Upper lobe of left lung (tissue), 6 donors: ENCODE measurements at regions not wholly inside any gene's neighbourhood (a gene's known extent, or its start where the extent isn't known, plus 50 kb on each side); places are given as distances from the start of the nearest gene placed in this dataset.

Source experiments
- ATAC-seq, 2 donors: fragments of 200-7000 bp; cut with Tn5 transposase; one replicate each; pipeline ENCODE4 v1.9.1; 2022; ENCODE audit warnings: mild to moderate bottlenecking in 2 of 2, moderate library complexity in 2 of 2; ENCODE audit not compliant: low FRiP score in 2 of 2
- DNase-seq, 2 donors: peaks; one replicate each; pipeline ENCODE4 v3.0.0-alpha.2; 2019 to 2020
- H3K27ac ChIP-seq, 4 donors: fragments of 200-600 bp; sonication (generic); one replicate each; pipeline ENCODE4 v1.5.1; 2016 to 2019
- H3K27me3 ChIP-seq, 4 donors: fragments of 200-600 bp; sonication (generic); one replicate each; pipeline ENCODE4 v1.5.1; 2017 to 2019
- H3K36me3 ChIP-seq, 4 donors: fragments of 200-600 bp; sonication (generic); one replicate each; pipeline ENCODE4 v1.5.1; 2016 to 2019
- H3K4me1 ChIP-seq, 4 donors: fragments of 200-600 bp; sonication (generic); one replicate each; pipeline ENCODE4 v1.5.1; 2018 to 2019
- H3K4me3 ChIP-seq, 4 donors: fragments of 200-600 bp; sonication (generic); one replicate each; pipeline ENCODE4 v1.5.1; 2017 to 2019; ENCODE audit warnings: mild to moderate bottlenecking in 2 of 4, moderate library complexity in 1 of 4
- H3K9me3 ChIP-seq, 4 donors: fragments of 200-600 bp; sonication (generic); one replicate each; pipeline ENCODE4 v1.5.1; 2018 to 2019
- EP300 ChIP-seq, 4 donors: sonication (generic); formaldehyde crosslinking; IDR thresholded peaks; one replicate each; pipeline ENCODE4 v1.5.1; 2017; ENCODE audit warnings: antibody characterized with exemption in 4 of 4, control low read depth in 2 of 4
- POLR2A ChIP-seq, 4 donors: fragments of 450-650 bp; IDR thresholded peaks; one replicate each; pipeline ENCODE4 v1.5.1; 2016 to 2017; ENCODE audit warnings: antibody characterized with exemption in 4 of 4, mild to moderate bottlenecking in 2 of 4
- POLR2AphosphoS5 ChIP-seq, 2 donors: sonication (generic); formaldehyde crosslinking; IDR thresholded peaks; one replicate each; pipeline ENCODE4 v1.5.1; 2017; ENCODE audit warnings: antibody characterized with exemption in 2 of 2
- WGBS, 2 donors: methylation state at CpG; one replicate each; pipeline ENCODE4 v1.1.5; 2017 to 2018; 5-methylcytosine and 5-hydroxymethylcytosine counted together
- TF ChIP-seq, protein P1 (sequence below), 6 experiments: fragments of 450-650 bp in 4 of 6; fragments of 200-600 bp in 2 of 6; sonication (generic) in 2 of 6; IDR thresholded peaks; one replicate each; pipeline ENCODE4 v1.5.1; 2016 to 2019; ENCODE audit warnings: antibody characterized with exemption in 6 of 6
- donor health status: DM: no; HTN: no; CAD: no; lungs with moderate emphysema.
- donor health status: DM: no; HTN: yes; CAD: no; lungs with severe emphysema.

GRCh38 chr3:43854916-43855315 is 164.2 kb downstream of the ABHD5 start:
- no peak for ATAC-seq
- no peak for TF ChIP-seq POLR2A (IDR thresholded peaks at IDR 0.05)
- no peak for TF ChIP-seq POLR2AphosphoS5 (IDR thresholded peaks at IDR 0.05)
- TF ChIP-seq, protein P1, sequence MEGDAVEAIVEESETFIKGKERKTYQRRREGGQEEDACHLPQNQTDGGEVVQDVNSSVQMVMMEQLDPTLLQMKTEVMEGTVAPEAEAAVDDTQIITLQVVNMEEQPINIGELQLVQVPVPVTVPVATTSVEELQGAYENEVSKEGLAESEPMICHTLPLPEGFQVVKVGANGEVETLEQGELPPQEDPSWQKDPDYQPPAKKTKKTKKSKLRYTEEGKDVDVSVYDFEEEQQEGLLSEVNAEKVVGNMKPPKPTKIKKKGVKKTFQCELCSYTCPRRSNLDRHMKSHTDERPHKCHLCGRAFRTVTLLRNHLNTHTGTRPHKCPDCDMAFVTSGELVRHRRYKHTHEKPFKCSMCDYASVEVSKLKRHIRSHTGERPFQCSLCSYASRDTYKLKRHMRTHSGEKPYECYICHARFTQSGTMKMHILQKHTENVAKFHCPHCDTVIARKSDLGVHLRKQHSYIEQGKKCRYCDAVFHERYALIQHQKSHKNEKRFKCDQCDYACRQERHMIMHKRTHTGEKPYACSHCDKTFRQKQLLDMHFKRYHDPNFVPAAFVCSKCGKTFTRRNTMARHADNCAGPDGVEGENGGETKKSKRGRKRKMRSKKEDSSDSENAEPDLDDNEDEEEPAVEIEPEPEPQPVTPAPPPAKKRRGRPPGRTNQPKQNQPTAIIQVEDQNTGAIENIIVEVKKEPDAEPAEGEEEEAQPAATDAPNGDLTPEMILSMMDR (IDR thresholded peaks at IDR 0.05), result no peak
- no peak for TF ChIP-seq EP300 (IDR thresholded peaks at IDR 0.05)
- Histone ChIP-seq H3K4me3 (no peak overlapping the region), H3K9me3 (no peaks in the 10 kb centered on the region), H3K27ac (no peak overlapping the region), H3K27me3 (no peaks in the 10 kb centered on the region), H3K36me3 (no peaks in the 10 kb centered on the region), H3K4me1 (peaks cover 0 to 4% (median 0%) of the 10 kb centered on the region in 4 donors)
- 68 to 82% methylated on average over 6 of the region's 6 CpGs for WGBS, 2 donors
- DNase-seq, result no peak

- Histone ChIP-seq H3K27ac (no peak overlapping the region), H3K4me1 (peaks cover 0 to 4% (median 0%) of the 10 kb centered on the region in 4 donors), H3K4me3 (no peak overlapping the region), H3K36me3 (no peaks in the 10 kb centered on the region), H3K27me3 (no peaks in the 10 kb centered on the region), H3K9me3 (no peaks in the 10 kb centered on the region)
- peak; percentile 49 to 72 for ATAC-seq
- TF ChIP-seq EP300 (IDR thresholded peaks at IDR 0.05), result no peak
- TF ChIP-seq, protein P1 (IDR thresholded peaks at IDR 0.05), result peak; percentile 45 to 59 (median 50)
- WGBS, 2 donors, result 18 to 22% methylated on average over 3 of the region's 3 CpGs
- peak in 1 of 2 donors; percentile 62 for DNase-seq
Observed at GRCh38 chr3:43855674-43856299, 165.0 kb downstream of the ABHD5 start.

DNA sequence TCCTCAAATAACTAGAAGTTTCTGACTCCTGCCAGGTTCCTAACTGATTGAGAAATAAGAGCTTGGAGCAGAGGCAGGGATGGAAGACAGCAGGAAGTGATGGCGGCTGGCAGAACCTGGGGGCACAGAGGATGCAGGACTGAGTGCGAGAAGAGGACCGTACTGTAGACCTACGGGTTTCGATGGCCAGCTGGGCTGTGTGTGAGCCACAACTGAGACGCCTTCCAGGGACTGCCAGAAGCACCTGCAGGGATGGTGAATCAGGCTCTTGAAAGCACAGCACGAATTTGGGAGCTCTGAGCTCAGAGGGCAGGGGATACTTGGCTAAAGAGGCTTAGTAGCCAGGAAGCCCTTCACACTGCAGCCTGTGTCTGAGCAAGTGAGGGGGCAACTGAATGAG is 165.6 kb downstream of the ABHD5 start:
- Histone ChIP-seq H3K27me3 (no peaks in the 10 kb centered on the region), H3K36me3 (no peaks in the 10 kb centered on the region)
- TF ChIP-seq EP300 (IDR thresholded peaks at IDR 0.05) (no peak), POLR2A (IDR thresholded peaks at IDR 0.05) (no peak), POLR2AphosphoS5 (IDR thresholded peaks at IDR 0.05) (no peak)
- TF ChIP-seq, protein P1 (IDR thresholded peaks at IDR 0.05), result no peak

GRCh38 chr3:43856761-43857160 is 166.0 kb downstream of the ABHD5 start:
- DNase-seq, result no peak
- WGBS, 2 donors, result 86 to 92% methylated on average over 4 to 5 of the region's 5 CpGs
- TF ChIP-seq POLR2AphosphoS5 (IDR thresholded peaks at IDR 0.05) (no peak), EP300 (IDR thresholded peaks at IDR 0.05) (no peak), POLR2A (IDR thresholded peaks at IDR 0.05) (no peak)
- TF ChIP-seq, protein P1 (IDR thresholded peaks at IDR 0.05), result no peak
- ATAC-seq, result no peak
- H3K4me3 ChIP-seq, result no peak overlapping the region
- H3K27ac ChIP-seq, result no peak overlapping the region
- no peaks in the 10 kb centered on the region for H3K9me3 ChIP-seq
- no peaks in the 10 kb centered on the region for H3K36me3 ChIP-seq
- no peaks in the 10 kb centered on the region for H3K27me3 ChIP-seq
- peaks cover 0 to 4% (median 0%) of the 10 kb centered on the region in 4 donors for H3K4me1 ChIP-seq

More for the DNA sequence above, 165.6 kb downstream of the ABHD5 start:
- no peak for ATAC-seq
- Histone ChIP-seq H3K4me3 (no peak overlapping the region), H3K9me3 (no peaks in the 10 kb centered on the region), H3K4me1 (peaks cover 0 to 4% (median 0%) of the 10 kb centered on the region in 4 donors), H3K27ac (no peak overlapping the region)
- no peak for DNase-seq
- 77 to 82% methylated on average over 5 to 7 of the region's 7 CpGs for WGBS, 2 donors
